CD4-positive, alpha-beta memory T cell (primary cell): ENCODE measurements at regions not wholly inside any gene's neighbourhood (a gene's known extent, or its start where the extent isn't known, plus 50 kb on each side); places are given as distances from the start of the nearest gene placed in this dataset.

Experiments
- CTCF ChIA-PET: fragments of 350-600 bp; sonication (Branson Sonifier 250); formaldehyde crosslinking; loops from one replicate; lab custom pipeline; 2021; ENCODE audit warnings: inconsistent platforms; ENCODE audit not compliant: partially characterized antibody; lab: Charles Lee
- POLR2A ChIA-PET: fragments of 350-600 bp; sonication (Branson Sonifier 250); formaldehyde crosslinking; loops from one replicate; lab custom pipeline; 2021; ENCODE audit not compliant: partially characterized antibody; lab: Charles Lee
- DNase-seq, 5 donors: peaks; one replicate each; pipeline versions ENCODE4 v3.0.0 to v3.0.0-alpha.2; 2020 to 2022; ENCODE audit warnings: mixed read lengths in 1 of 5
- H3K27ac ChIP-seq: one replicate; pipeline ENCODE4 v1.7.0; 2013; ENCODE audit warnings: low read depth, low read length
- H3K27me3 ChIP-seq: 2 replicates; pipeline ENCODE4 v1.7.0; 2013; ENCODE audit warnings: mild to moderate bottlenecking, low read length, moderate library complexity; ENCODE audit not compliant: insufficient read depth
- H3K36me3 ChIP-seq: 2 replicates; pipeline ENCODE4 v1.7.0; 2013; ENCODE audit warnings: mild to moderate bottlenecking, low read length, moderate library complexity; ENCODE audit not compliant: insufficient read depth
- H3K4me1 ChIP-seq: 2 replicates; pipeline ENCODE4 v1.7.0; 2013; ENCODE audit warnings: mild to moderate bottlenecking, low read length, moderate library complexity; ENCODE audit not compliant: insufficient read depth
- H3K4me3 ChIP-seq, 2 donors: one replicate each; pipeline ENCODE4 v1.7.0; 2013; ENCODE audit warnings: low read length in 2 of 2, mild to moderate bottlenecking in 1 of 2
- H3K9me3 ChIP-seq, 2 donors: one replicate each; pipeline ENCODE4 v1.7.0; 2013; ENCODE audit warnings: low read length in 2 of 2, control low read depth in 1 of 2; ENCODE audit not compliant: control insufficient read depth in 1 of 2
- H3K27ac Mint-ChIP-seq, 7 donors: one replicate each; pipeline ENCODE4 v1.8.0; 2020 to 2021; ENCODE audit warnings: mixed read lengths in 7 of 7, mild to moderate bottlenecking in 6 of 7, inconsistent platforms in 3 of 7, moderate library complexity in 3 of 7
- H3K27me3 Mint-ChIP-seq, 2 donors: one replicate each; pipeline ENCODE4 v1.8.0; 2020 to 2021; ENCODE audit warnings: mixed read lengths in 2 of 2
- H3K36me3 Mint-ChIP-seq, 2 donors: one replicate each; pipeline ENCODE4 v1.8.0; 2020 to 2021; ENCODE audit warnings: mixed read lengths in 2 of 2, inconsistent platforms in 1 of 2, mild to moderate bottlenecking in 1 of 2
- H3K4me1 Mint-ChIP-seq, 4 donors: one replicate each; pipeline ENCODE4 v1.8.0; 2020 to 2021; ENCODE audit warnings: mixed read lengths in 4 of 4, mild to moderate bottlenecking in 1 of 4
- H3K4me3 Mint-ChIP-seq, 8 donors: one replicate each; pipeline ENCODE4 v1.8.0; 2020 to 2021; ENCODE audit warnings: mixed read lengths in 8 of 8, mild to moderate bottlenecking in 7 of 8, moderate library complexity in 6 of 8, inconsistent platforms in 3 of 8
- H3K9me3 Mint-ChIP-seq, 8 donors: one replicate each; pipeline ENCODE4 v1.8.0; 2020 to 2021; ENCODE audit warnings: mixed read lengths in 8 of 8, mild to moderate bottlenecking in 5 of 8, inconsistent platforms in 3 of 8, moderate library complexity in 1 of 8
- intact Hi-C: fragments of 100-400 bp; cut with micrococcal nuclease; formaldehyde crosslinking; loops from one replicate; pipeline ENCODE4 v1.15.1; 2023

- Histone ChIP-seq H3K9me3 (no peaks in the 10 kb centered on the region), H3K27ac (no peak overlapping the region), H3K27me3 (no peaks in the 10 kb centered on the region), H3K4me3 (no peak overlapping the region), H3K36me3 (no peaks in the 10 kb centered on the region), H3K4me1 (no peaks in the 10 kb centered on the region)
- DNase-seq, result no peak
- no peaks in the 10 kb centered on the region for H3K36me3 Mint-ChIP-seq
- H3K27me3 Mint-ChIP-seq, result peaks cover 2 to 4% of the 10 kb centered on the region in 2 donors
- H3K9me3 Mint-ChIP-seq, result peaks cover 0 to 3% (median 0%) of the 10 kb centered on the region in 8 donors
- ChIA-PET POLR2A (no interaction called here), CTCF (no interaction called here)
- H3K4me3 Mint-ChIP-seq, result no peak overlapping the region
- H3K27ac Mint-ChIP-seq, result no peak overlapping the region
- no peaks in the 10 kb centered on the region for H3K4me1 Mint-ChIP-seq
- intact Hi-C loops, result no loop called here
These were observed 137.5 kb upstream of the INPP4B start for GRCh38 chr4:142983589-142983988.

- H3K27ac Mint-ChIP-seq, result peak overlapping the region in 1 of 7 donors; percentile 2
- H3K4me1 Mint-ChIP-seq, result no peaks in the 10 kb centered on the region
- H3K4me3 ChIP-seq, result no peak overlapping the region
- intact Hi-C loops, result no loop called here
- H3K36me3 Mint-ChIP-seq, result no peaks in the 10 kb centered on the region
- peaks cover 0 to 7% (median 1%) of the 10 kb centered on the region in 8 donors for H3K9me3 Mint-ChIP-seq
- ChIA-PET CTCF (no interaction called here), POLR2A (no interaction called here)
- H3K4me1 ChIP-seq, result no peaks in the 10 kb centered on the region
- H3K9me3 ChIP-seq, result no peaks in the 10 kb centered on the region
- no peak overlapping the region for H3K4me3 Mint-ChIP-seq
- no peaks in the 10 kb centered on the region for H3K36me3 ChIP-seq
- H3K27ac ChIP-seq, result no peak overlapping the region
- DNase-seq, result no peak
- peaks cover 6 to 7% of the 10 kb centered on the region in 2 donors for H3K27me3 Mint-ChIP-seq
- H3K27me3 ChIP-seq, result no peaks in the 10 kb centered on the region
These were observed 138.9 kb upstream of the INPP4B start for GRCh38 chr4:142984871-142985585.

- ChIA-PET POLR2A (no interaction called here), CTCF (no interaction called here)
- H3K4me3 Mint-ChIP-seq, result no peak overlapping the region
- no peaks in the 10 kb centered on the region for H3K36me3 ChIP-seq
- peaks cover 0 to 3% (median 0%) of the 10 kb centered on the region in 4 donors for H3K4me1 Mint-ChIP-seq
- H3K36me3 Mint-ChIP-seq, result no peaks in the 10 kb centered on the region
- H3K9me3 ChIP-seq, result no peaks in the 10 kb centered on the region
- no peak overlapping the region for H3K27ac ChIP-seq
- H3K27me3 Mint-ChIP-seq, result no peaks in the 10 kb centered on the region
- no peak for DNase-seq
- H3K27me3 ChIP-seq, result no peaks in the 10 kb centered on the region
- H3K4me3 ChIP-seq, result no peak overlapping the region
- H3K4me1 ChIP-seq, result no peaks in the 10 kb centered on the region
- H3K27ac Mint-ChIP-seq, result no peak overlapping the region
- peaks cover 0 to 12% (median 2%) of the 10 kb centered on the region in 8 donors for H3K9me3 Mint-ChIP-seq
- intact Hi-C loops, result no loop called here
These were observed 168.5 kb upstream of the USP38 start for GRCh38 chr4:143016171-143016570.

GRCh38 chr4:143017210-143017609, 167.5 kb upstream of the USP38 start:
- Mint-ChIP-seq H3K27ac (no peak overlapping the region), H3K4me1 (peaks cover 0 to 3% (median 0%) of the 10 kb centered on the region in 4 donors), H3K36me3 (no peaks in the 10 kb centered on the region), H3K4me3 (no peak overlapping the region), H3K9me3 (peaks cover 0 to 9% (median 0%) of the 10 kb centered on the region in 8 donors), H3K27me3 (no peaks in the 10 kb centered on the region)
- Histone ChIP-seq H3K9me3 (no peaks in the 10 kb centered on the region), H3K4me3 (no peak overlapping the region), H3K36me3 (no peaks in the 10 kb centered on the region), H3K27me3 (no peaks in the 10 kb centered on the region), H3K4me1 (no peaks in the 10 kb centered on the region), H3K27ac (no peak overlapping the region)
- no peak for DNase-seq
- POLR2A ChIA-PET, result no interaction called here
- intact Hi-C loops, result no loop called here
- CTCF ChIA-PET, result no interaction called here

- Mint-ChIP-seq H3K4me3 (no peak overlapping the region), H3K4me1 (peaks cover 0 to 3% (median 0%) of the 10 kb centered on the region in 4 donors), H3K9me3 (peaks cover 0 to 5% (median 0%) of the 10 kb centered on the region in 8 donors), H3K27ac (no peak overlapping the region), H3K27me3 (peaks cover 0 to 7% of the 10 kb centered on the region in 2 donors), H3K36me3 (no peaks in the 10 kb centered on the region)
- no peak overlapping the region for H3K27ac ChIP-seq
- H3K27me3 ChIP-seq, result no peaks in the 10 kb centered on the region
- CTCF ChIA-PET, result no interaction called here
- H3K4me3 ChIP-seq, result no peak overlapping the region
- H3K36me3 ChIP-seq, result no peaks in the 10 kb centered on the region
- no peaks in the 10 kb centered on the region for H3K9me3 ChIP-seq
- DNase-seq, result no peak
- POLR2A ChIA-PET, result no interaction called here
- intact Hi-C loops, result no loop called here
- no peaks in the 10 kb centered on the region for H3K4me1 ChIP-seq
These were observed 165.4 kb upstream of the USP38 start for GRCh38 chr4:143019351-143019750.

- ChIA-PET CTCF (no interaction called here), POLR2A (no interaction called here)
- no peaks in the 10 kb centered on the region for H3K36me3 ChIP-seq
- no peak for DNase-seq
- intact Hi-C loops, result no loop called here
- H3K27me3 ChIP-seq, result no peaks in the 10 kb centered on the region
- Mint-ChIP-seq H3K27ac (no peak overlapping the region), H3K27me3 (peaks cover 0 to 11% of the 10 kb centered on the region in 2 donors), H3K36me3 (no peaks in the 10 kb centered on the region), H3K4me1 (peaks cover 0 to 3% (median 0%) of the 10 kb centered on the region in 4 donors), H3K4me3 (no peak overlapping the region), H3K9me3 (peaks cover 0 to 2% (median 0%) of the 10 kb centered on the region in 8 donors)
- H3K27ac ChIP-seq, result no peak overlapping the region
- no peaks in the 10 kb centered on the region for H3K4me1 ChIP-seq
- no peaks in the 10 kb centered on the region for H3K9me3 ChIP-seq
- H3K4me3 ChIP-seq, result no peak overlapping the region
These were observed 163.3 kb upstream of the USP38 start for GRCh38 chr4:143021384-143021783.

GRCh38 chr4:143023239-143023918, 161.3 kb upstream of the USP38 start:
- POLR2A ChIA-PET, result no interaction called here
- H3K4me3 Mint-ChIP-seq, result no peak overlapping the region
- H3K9me3 ChIP-seq, result no peaks in the 10 kb centered on the region
- no peaks in the 10 kb centered on the region for H3K4me1 ChIP-seq
- no peak overlapping the region for H3K4me3 ChIP-seq
- H3K4me1 Mint-ChIP-seq, result peaks cover 0 to 3% (median 0%) of the 10 kb centered on the region in 4 donors
- peaks cover 0 to 8% (median under 1%) of the 10 kb centered on the region in 8 donors for H3K9me3 Mint-ChIP-seq
- no peak overlapping the region for H3K27ac ChIP-seq
- CTCF ChIA-PET, result no interaction called here
- no peaks in the 10 kb centered on the region for H3K36me3 ChIP-seq
- H3K27ac Mint-ChIP-seq, result no peak overlapping the region
- H3K27me3 ChIP-seq, result no peaks in the 10 kb centered on the region
- intact Hi-C loops, result no loop called here
- H3K36me3 Mint-ChIP-seq, result no peaks in the 10 kb centered on the region
- DNase-seq, result no peak
- H3K27me3 Mint-ChIP-seq, result peaks cover 4 to 11% of the 10 kb centered on the region in 2 donors
